ENCODE measurements at regions not wholly inside any gene's neighbourhood (a gene's known extent, or its start where the extent isn't known, plus 50 kb on each side); places are given as distances from the start of the nearest gene placed in this dataset.
"Not testable (repeated sequence)": the region's sequence is repeated elsewhere in the genome, so short reads cannot be mapped to it uniquely, and the experiment has no call there.

- DNase-seq, result no peak
These were observed 839.5 kb downstream of the EPHA3 start for GRCh38 chr3:89946884-89947283.

- DNase-seq, result no peak
These were observed 840.0 kb downstream of the EPHA3 start for GRCh38 chr3:89947337-89947954.

GRCh38 chr3:89948008-89948407 lies 840.6 kb downstream of the EPHA3 start:
- DNase-seq, result no peak

- DNase-seq, result no peak
These were observed 843.4 kb downstream of the EPHA3 start for GRCh38 chr3:89950772-89951171.

DNA sequence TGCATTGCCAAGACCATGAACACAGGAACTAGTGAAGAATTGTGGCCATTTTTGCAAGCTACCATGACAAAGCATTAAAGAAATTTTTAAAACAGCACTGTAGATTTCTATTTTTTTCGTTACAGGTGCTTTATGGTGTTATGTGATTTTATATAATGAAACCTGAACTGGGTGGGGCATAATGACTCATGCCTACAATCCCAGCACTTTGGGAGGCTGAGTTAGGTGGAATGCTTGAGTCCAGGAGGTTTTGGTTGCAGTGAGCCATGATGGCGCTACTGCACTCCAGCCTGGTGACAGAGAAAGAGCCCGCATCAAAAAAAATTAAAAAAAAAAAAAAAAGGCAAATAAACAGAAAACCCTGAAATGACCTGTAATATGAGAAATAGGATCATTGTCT lies 846.7 kb downstream of the EPHA3 start:
- no peak for DNase-seq

- DNase-seq, result no peak
These were observed 847.7 kb downstream of the EPHA3 start for GRCh38 chr3:89955156-89955555.

- DNase-seq, result no peak
These were observed 850.0 kb downstream of the EPHA3 start for GRCh38 chr3:89957451-89957850.

DNA sequence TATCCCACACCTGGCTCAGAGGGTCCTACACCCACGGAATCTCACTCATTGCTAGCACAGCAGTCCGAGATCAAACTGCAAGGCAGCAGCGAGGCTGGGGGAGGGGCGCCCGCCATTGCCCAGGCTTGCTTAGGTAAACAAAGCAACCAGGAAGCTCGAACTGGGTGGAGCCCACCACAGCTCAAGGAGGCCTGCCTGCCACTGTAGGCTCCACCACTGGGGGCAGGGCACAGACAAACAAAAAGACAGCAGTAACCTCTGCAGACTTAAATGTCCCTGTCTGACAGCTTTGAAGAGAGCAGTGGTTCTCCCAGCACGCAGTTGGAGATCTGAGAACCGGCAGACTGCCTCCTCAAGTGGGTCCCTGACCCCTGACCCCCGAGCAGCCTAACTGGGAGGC lies 850.7 kb downstream of the EPHA3 start:
- DNase-seq, result not testable (repeated sequence)

GRCh38 chr3:89964347-89964746 lies 856.9 kb downstream of the EPHA3 start:
- DNase-seq, result no peak

DNA sequence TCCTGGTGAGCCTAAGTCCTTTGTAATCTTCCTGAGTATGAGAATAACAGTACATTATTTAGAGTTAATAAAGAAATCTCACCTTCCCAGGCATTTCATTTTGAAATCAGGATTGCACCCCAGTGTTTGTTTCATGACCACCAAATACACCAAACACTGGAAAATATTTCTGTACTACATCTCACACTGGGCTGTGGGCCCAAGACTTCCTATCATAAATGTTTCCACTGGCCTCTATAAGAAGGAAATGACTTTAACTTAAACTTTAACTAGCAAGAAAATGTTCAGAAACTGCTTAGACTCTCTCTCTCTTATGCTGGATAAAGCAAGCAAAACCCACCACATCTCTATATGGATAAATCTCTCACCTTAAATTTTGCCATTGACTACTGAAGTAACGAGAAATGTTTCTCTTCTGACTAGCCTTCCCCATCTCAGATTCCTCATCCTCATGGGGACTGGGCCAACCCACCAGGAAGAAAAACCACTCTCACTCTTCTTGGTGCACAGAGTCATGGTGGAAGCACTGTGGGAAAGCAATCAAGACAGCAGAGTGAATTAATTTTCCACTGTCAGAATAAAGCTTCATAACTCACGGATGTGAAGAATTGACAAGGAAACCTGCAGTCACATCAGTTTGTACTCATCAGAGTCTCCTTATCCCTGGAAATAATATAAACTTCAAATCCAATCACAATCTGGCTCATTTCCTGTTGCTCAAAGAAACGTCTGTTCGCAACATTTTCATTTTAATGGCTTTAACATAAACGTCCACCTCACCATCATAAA lies 859.6 kb downstream of the EPHA3 start:
- no peak for DNase-seq

- DNase-seq, result no peak
These were observed 863.9 kb downstream of the EPHA3 start for GRCh38 chr3:89971329-89971728.

DNA sequence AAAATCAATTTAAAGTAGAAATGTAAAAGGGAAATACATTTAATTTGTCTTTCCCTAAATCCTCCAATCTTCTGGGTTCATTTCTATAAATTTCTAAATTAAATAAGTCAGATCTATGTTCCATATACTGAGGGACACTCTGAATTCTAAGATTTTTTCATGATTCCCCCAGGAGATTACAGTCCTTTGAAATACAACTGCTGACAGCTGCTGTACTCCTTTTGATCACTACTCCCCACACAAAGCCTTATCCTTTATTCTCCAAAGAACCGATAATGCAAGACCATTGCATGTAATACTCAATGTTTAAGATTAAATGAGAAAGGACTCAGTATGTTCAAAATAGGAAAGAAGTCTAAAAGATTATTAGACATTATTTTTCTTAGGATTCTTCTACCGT lies 865.7 kb downstream of the EPHA3 start:
- no peak for DNase-seq

DNA sequence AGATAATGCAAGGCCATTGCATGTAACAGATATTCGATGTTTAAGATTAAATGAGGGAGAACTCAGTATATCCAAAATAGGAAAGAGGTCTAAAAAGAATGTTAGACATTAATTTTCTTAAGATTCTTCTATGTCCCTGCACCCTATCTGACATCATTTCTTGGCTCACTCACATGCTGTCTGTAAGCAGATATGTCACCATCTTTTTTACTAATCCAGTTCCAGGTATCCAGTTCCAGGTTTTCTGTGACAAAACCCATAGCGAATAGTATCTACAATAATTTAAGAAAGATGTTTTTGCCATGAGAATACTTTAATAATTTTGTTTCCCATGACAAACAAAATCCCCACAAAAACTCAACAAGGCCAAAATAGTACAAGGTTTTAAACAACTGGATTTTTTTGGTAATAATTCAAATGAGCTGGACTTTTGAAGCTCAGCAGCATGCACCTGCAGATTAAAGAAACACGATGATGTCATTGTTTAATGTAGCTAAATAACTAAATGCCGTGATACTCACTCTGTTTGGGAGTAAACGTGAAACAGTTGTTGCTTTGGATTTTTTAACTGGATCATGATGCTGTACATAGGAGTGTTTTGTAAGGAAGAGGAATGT lies 867.6 kb downstream of the EPHA3 start:
- DNase-seq, result no peak

DNA sequence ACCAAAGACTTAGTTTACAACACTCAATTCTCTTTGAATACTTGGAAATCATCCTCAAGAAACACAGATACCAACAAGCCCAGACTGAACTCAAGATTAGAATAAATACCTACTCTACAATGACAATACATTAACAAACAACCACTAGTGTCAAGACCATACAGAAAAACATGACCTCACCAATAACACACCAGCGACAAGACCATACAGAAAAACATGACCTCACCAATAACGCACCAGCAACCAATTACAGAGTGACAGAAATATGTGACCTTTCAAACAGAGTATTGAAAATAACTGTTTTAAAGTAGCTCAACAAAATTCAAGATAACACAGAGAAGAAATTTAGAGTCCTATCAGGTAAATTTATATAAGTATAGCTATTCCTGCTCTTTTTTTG lies 876.0 kb downstream of the EPHA3 start:
- no peak for DNase-seq

DNA sequence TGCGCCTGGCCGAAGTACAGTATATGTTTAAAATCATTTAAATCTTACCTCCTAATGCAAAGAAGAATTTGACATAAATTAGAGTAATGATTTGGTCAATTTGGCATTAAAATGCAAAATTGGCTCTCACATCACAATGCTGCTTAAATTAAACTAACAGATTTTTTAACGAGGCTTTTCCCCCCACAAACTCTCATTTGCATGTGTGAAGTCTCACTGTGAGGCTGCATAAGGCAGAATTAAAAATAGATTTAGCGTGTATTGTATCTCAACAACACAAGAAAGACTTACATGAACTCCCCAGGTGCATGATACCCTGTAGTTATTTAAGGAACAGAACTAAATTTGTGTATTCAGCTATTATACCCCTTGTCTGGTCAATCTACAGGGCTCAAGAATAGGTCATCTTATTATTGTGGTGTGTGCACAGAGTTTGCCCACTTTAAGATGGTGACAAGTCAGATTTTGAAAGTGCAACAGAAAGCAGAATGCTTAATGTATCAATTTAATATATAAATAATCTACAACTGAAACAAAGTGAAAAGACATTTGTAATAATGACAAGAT lies 897.9 kb downstream of the EPHA3 start:
- DNase-seq, result no peak

DNA sequence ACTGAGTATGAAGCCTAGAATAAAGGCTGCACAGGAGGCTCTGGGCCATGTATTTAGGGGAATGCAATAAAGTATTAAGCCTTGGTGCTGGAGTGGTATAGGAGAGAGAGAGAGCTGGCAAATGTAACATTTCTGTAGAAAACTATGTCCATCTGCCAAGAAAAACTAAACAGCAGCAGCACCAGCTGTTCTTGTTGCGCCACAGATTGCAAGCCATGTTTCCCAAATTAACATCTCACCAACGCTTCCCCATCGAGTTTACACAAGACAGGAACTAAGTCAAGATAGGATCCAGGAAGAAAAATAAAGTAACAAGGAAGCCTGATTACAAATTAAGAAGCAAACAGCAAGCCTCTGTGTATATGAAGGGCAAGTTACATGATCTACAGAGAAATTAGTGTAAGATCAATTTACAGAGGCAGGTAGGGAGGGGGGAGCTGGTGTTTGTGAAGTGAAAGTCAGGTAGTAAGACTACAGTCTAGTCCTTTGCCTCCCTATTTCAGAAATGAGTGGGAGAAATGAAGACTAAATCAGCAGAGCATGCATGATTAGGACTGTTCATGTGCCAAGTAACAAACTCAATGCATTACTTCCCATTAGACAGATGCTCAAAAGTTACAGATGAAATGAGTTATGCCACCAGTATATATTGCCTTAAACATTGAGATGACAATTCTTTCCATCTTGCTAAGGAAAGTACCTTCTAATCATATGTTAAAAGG lies 900.5 kb downstream of the EPHA3 start:
- DNase-seq, result no peak

DNA sequence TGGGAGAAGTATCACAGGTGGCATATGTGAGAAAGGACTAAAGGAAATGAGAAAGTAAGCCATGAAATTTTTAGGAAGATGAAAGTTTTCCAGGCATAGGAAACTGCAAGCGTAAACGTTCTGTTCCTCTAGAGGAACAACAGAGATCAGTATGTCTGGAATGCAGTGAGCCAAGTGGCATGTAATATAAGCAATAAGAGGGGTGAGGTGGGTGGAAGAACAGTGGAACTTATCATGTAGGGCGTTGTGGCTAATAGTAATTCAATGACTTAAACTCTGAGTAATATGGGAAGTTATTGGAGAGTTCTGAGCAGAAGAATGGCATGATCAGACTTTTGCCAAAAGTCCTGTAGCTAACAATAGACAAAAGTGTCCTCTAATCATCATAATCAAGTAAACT lies 902.9 kb downstream of the EPHA3 start:
- DNase-seq, result no peak

DNA sequence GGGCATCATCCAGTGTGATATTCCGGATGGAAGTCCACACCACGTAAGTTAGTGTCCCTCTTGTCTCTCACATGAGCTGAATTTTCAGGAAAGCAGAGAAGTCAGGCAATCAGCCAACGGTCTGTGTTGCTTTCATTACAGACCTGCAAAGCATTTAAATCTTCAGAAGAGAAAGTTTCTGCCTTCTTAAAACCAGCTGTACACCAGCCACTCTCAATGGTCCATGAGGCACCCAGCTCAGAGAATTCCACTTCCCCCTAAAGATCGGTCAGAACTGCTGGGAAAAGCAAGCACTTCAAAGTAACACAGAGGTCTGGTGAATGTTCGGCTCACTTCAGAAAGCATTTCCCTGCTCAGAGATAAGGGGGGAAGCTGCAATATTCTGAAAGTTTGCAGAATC lies 903.7 kb downstream of the EPHA3 start:
- DNase-seq, result no peak

DNA sequence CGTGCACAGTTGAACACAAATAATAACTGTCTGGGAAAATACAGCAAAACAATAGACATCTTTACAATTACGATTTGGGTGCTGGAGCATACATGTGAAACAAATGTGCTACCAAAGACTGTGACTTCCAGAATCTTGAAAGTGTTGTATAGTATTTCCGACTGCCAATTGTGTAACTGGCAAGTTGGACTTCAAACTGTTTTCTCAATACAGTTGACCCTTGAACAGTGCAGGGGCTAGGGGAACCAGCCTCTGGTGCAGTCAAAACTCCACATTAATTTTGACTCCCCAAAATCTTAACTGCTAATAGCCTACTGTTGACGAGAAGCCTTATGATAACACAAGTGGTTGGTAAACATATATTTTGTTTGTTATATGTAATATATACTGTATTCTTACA lies 904.2 kb downstream of the EPHA3 start:
- no peak for DNase-seq

DNA sequence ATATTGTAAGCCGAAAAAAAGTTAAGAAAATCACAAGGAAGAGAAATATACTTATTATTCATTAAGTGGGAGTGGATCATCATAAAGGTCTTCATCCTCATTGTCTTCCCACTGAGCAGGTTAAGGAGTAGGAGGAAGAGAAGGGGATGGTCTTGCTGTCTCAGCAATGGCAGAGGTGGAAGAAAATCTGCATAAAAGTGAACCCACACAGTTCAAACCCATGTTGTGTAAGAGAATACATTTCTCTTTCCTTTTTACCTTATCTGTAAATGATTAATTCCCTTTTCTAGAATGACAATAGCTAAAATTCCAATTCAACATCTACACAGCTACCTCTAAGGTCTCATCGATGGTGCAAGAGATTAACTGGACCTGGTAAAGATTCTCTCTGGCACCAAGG lies 904.6 kb downstream of the EPHA3 start:
- no peak for DNase-seq

GRCh38 chr3:90015688-90016356 lies 908.4 kb downstream of the EPHA3 start:
- peak; percentile 39 for DNase-seq

DNA sequence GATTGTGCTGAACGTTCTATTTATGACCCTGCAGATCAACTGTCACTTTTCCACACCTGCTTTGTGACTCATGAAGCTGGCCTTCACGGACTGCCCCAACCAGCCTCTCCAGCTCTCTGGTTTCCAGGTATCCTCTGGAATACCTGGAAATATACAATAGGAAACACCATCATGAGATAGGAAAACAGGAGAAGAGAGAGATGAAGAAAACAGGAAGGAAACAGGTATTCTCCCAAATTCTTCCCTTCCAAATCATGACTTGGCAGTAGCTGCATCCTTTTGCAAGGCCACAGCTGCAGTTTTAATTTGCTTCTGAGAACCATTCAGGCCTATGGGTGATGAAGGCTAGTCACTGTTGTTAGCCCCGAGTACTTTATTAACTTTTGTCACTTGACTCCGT lies 909.1 kb downstream of the EPHA3 start:
- no peak for DNase-seq

DNA sequence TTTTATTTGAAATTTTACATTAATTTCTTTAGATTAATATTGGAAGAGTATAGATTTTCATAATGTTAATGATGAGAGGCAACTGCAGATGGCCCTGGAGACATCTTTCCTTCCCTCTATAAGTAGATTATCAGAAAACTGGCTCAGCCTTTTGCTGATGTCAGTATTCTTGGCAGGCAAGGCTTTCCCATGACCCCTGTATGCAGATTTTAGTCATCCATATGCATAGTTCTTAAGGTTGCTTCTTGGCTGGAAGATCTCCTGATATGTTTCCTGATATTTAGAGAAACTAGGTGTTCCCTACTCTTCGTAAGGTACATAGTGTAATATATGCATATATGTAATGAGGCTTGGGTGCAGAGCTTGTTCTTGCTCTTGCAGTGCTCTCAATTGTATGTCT lies 911.4 kb downstream of the EPHA3 start:
- DNase-seq, result no peak

Measured in GOT3 (cell line).